ENCODE measurements at regions not wholly inside any gene's neighbourhood (a gene's known extent, or its start where the extent isn't known, plus 50 kb on each side); places are given as distances from the start of the nearest gene placed in this dataset.

- TF ChIP-seq, protein P1, sequence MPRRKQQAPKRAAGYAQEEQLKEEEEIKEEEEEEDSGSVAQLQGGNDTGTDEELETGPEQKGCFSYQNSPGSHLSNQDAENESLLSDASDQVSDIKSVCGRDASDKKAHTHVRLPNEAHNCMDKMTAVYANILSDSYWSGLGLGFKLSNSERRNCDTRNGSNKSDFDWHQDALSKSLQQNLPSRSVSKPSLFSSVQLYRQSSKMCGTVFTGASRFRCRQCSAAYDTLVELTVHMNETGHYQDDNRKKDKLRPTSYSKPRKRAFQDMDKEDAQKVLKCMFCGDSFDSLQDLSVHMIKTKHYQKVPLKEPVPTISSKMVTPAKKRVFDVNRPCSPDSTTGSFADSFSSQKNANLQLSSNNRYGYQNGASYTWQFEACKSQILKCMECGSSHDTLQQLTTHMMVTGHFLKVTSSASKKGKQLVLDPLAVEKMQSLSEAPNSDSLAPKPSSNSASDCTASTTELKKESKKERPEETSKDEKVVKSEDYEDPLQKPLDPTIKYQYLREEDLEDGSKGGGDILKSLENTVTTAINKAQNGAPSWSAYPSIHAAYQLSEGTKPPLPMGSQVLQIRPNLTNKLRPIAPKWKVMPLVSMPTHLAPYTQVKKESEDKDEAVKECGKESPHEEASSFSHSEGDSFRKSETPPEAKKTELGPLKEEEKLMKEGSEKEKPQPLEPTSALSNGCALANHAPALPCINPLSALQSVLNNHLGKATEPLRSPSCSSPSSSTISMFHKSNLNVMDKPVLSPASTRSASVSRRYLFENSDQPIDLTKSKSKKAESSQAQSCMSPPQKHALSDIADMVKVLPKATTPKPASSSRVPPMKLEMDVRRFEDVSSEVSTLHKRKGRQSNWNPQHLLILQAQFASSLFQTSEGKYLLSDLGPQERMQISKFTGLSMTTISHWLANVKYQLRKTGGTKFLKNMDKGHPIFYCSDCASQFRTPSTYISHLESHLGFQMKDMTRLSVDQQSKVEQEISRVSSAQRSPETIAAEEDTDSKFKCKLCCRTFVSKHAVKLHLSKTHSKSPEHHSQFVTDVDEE (CRISPR knock-in tag; IDR thresholded peaks at IDR 0.05) = no peak
- TF ChIP-seq OSR1 (CRISPR knock-in tag; IDR thresholded peaks at IDR 0.05) = no peak
Measured at GRCh38 chr6:98777762-98778161, 56.6 kb upstream of the POU3F2 start (continued).

- no peak for TF ChIP-seq CSDC2 (CRISPR knock-in tag; IDR thresholded peaks at IDR 0.05)
- no peak for ATAC-seq
Measured at GRCh38 chr6:98779618-98780017, 54.8 kb upstream of the POU3F2 start.

GRCh38 chr6:98782772-98783171, 51.6 kb upstream of the POU3F2 start:
- TF ChIP-seq ZFP30 (CRISPR knock-in tag; IDR thresholded peaks at IDR 0.05) (no peak), GLIS3 (CRISPR knock-in tag; IDR thresholded peaks at IDR 0.05) (no peak), BACH2 (CRISPR knock-in tag; IDR thresholded peaks at IDR 0.05; ENCODE audit: borderline replicate concordance) (no peak), TCF4 (CRISPR knock-in tag; IDR thresholded peaks at IDR 0.05; ENCODE audit: borderline replicate concordance) (no peak), ESRRG (CRISPR knock-in tag; IDR thresholded peaks at IDR 0.05) (no peak), ZNF8 (CRISPR knock-in tag; IDR thresholded peaks at IDR 0.05) (no peak), ZNF565 (CRISPR knock-in tag; conservative IDR thresholded peaks at IDR 0.05; ENCODE audit: low read depth) (no peak), CREB5 (CRISPR knock-in tag; IDR thresholded peaks at IDR 0.05; ENCODE audit: low read depth) (no peak), ARNTL (CRISPR knock-in tag; IDR thresholded peaks at IDR 0.05; ENCODE audit: borderline replicate concordance, low read depth) (no peak), ISL1 (CRISPR knock-in tag; IDR thresholded peaks at IDR 0.05) (no peak), SNAI2 (CRISPR knock-in tag; IDR thresholded peaks at IDR 0.05) (no peak), PATZ1 (CRISPR knock-in tag; IDR thresholded peaks at IDR 0.05; ENCODE audit: borderline replicate concordance) (no peak), PPARA (CRISPR knock-in tag; IDR thresholded peaks at IDR 0.05; ENCODE audit: borderline replicate concordance) (no peak), CSDC2 (CRISPR knock-in tag; IDR thresholded peaks at IDR 0.05) (no peak), ZNF70 (CRISPR knock-in tag; IDR thresholded peaks at IDR 0.05) (no peak)
- TF ChIP-seq, protein P2, sequence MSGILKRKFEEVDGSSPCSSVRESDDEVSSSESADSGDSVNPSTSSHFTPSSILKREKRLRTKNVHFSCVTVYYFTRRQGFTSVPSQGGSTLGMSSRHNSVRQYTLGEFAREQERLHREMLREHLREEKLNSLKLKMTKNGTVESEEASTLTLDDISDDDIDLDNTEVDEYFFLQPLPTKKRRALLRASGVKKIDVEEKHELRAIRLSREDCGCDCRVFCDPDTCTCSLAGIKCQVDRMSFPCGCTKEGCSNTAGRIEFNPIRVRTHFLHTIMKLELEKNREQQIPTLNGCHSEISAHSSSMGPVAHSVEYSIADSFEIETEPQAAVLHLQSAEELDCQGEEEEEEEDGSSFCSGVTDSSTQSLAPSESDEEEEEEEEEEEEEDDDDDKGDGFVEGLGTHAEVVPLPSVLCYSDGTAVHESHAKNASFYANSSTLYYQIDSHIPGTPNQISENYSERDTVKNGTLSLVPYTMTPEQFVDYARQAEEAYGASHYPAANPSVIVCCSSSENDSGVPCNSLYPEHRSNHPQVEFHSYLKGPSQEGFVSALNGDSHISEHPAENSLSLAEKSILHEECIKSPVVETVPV (CRISPR knock-in tag; IDR thresholded peaks at IDR 0.05) = no peak
- TF ChIP-seq, protein P3, sequence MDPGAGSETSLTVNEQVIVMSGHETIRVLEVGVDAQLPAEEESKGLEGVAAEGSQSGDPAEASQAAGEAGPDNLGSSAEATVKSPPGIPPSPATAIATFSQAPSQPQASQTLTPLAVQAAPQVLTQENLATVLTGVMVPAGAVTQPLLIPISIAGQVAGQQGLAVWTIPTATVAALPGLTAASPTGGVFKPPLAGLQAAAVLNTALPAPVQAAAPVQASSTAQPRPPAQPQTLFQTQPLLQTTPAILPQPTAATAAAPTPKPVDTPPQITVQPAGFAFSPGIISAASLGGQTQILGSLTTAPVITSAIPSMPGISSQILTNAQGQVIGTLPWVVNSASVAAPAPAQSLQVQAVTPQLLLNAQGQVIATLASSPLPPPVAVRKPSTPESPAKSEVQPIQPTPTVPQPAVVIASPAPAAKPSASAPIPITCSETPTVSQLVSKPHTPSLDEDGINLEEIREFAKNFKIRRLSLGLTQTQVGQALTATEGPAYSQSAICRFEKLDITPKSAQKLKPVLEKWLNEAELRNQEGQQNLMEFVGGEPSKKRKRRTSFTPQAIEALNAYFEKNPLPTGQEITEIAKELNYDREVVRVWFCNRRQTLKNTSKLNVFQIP (CRISPR knock-in tag; IDR thresholded peaks at IDR 0.05; ENCODE audit: borderline replicate concordance, low read depth) = no peak
- TF ChIP-seq, protein P1 (CRISPR knock-in tag; IDR thresholded peaks at IDR 0.05) = no peak
- no peak for ATAC-seq

Data from SK-N-SH treated with all-trans-retinoic acid at 6 μM for 48 hours (cell line).